A549 (cell line): ENCODE measurements at regions not wholly inside any gene's neighbourhood (a gene's known extent, or its start where the extent isn't known, plus 50 kb on each side); places are given as distances from the start of the nearest gene placed in this dataset.

ENCODE experiments used
- ATAC-seq, 2 experiments: fragments of 200-7000 bp in 1 of 2; fragments of >200 bp in 1 of 2; cut with Nextera tagmentation in 1 of 2; cut with Tn5 transposase in 1 of 2; 3 replicates each; pipeline versions ENCODE4 v1.8.0 to v1.9.1; 2018 to 2020; ENCODE audit warnings: mild to moderate bottlenecking in 1 of 2, moderate library complexity in 1 of 2
- CTCF ChIA-PET: fragments of 300-600 bp; sonication (Branson Sonifier 250); formaldehyde crosslinking; extraction: SDS; loops from one replicate; lab custom pipeline; 2021; ENCODE audit warnings: antibody characterized with exemption, inconsistent platforms; lab: Yijun Ruan, JAX
- POLR2A ChIA-PET: fragments of 350-600 bp; formaldehyde crosslinking; extraction: SDS; loops from one replicate; lab custom pipeline; 2021; ENCODE audit warnings: antibody characterized with exemption, inconsistent platforms; lab: Yijun Ruan, JAX
- DNase-seq, 2 experiments: peaks; one replicate each; pipeline versions ENCODE4 v3.0.0 to v3.0.0-alpha.2; 2011 to 2016; ENCODE audit warnings: low read depth in 1 of 2, low spot score in 1 of 2
- FAIRE-seq: peaks from 2 replicates; lab custom pipeline; 2011; peaks lifted over from hg19 to GRCh38; lab: Jason Lieb, UNC
- H3K27ac ChIP-seq, 2 experiments: fragments of >200 bp; sonication (Bioruptor Twin); formaldehyde crosslinking; 3 replicates each; pipeline ENCODE4 v1.5.1; 2016 to 2017
- H3K4me1 ChIP-seq: fragments of >200 bp; sonication (Bioruptor Twin); formaldehyde crosslinking; 3 replicates; pipeline ENCODE4 v1.6.1; 2016
- H3K4me2 ChIP-seq: fragments of >200 bp; sonication (Bioruptor Twin); formaldehyde crosslinking; 3 replicates; pipeline ENCODE4 v1.6.1; 2016
- H3K4me3 ChIP-seq: fragments of >200 bp; sonication (Bioruptor Twin); formaldehyde crosslinking; 3 replicates; pipeline ENCODE4 v1.5.1; 2016
- H3K9me3 ChIP-seq: fragments of >200 bp; sonication (Bioruptor Twin); formaldehyde crosslinking; 3 replicates; pipeline ENCODE4 v1.6.1; 2016
- CBX2 ChIP-seq: fragments of 200-600 bp; sonication (generic); IDR thresholded peaks from 2 replicates; pipeline ENCODE4 v1.6.1; 2016; ENCODE audit warnings: low read depth, mild to moderate bottlenecking, borderline replicate concordance
- CHD2 ChIP-seq: fragments of 150-350 bp; IDR thresholded peaks from 2 replicates; pipeline ENCODE4 v1.6.1; 2014; ENCODE audit warnings: low read length; ENCODE audit not compliant: partially characterized antibody
- EHF ChIP-seq: fragments of 250-450 bp; sonication (Bioruptor Pico); IDR thresholded peaks from 2 replicates; pipeline ENCODE4 v1.5.0; 2020; ENCODE audit warnings: mild to moderate bottlenecking
- EP300 ChIP-seq, 2 experiments: fragments of >200 bp; sonication (Bioruptor Twin); formaldehyde crosslinking; IDR thresholded peaks; 2 replicates in 1 of 2; 3 replicates in 1 of 2; pipeline ENCODE4 v1.6.1; 2016 to 2017
- FOSB ChIP-seq: fragments of 250-450 bp; sonication (Bioruptor Pico); IDR thresholded peaks from 2 replicates; pipeline ENCODE4 v1.5.0; 2020; ENCODE audit warnings: mild to moderate bottlenecking, moderate library complexity
- FOSL2 ChIP-seq, 2 experiments: fragments of 450-650 bp in 1 of 2; fragments of >200 bp in 1 of 2; sonication (Bioruptor Twin) in 1 of 2; formaldehyde crosslinking; IDR thresholded peaks; 2 replicates each; pipeline versions ENCODE4 v1.5.0 to v1.6.1; 2016 to 2020; ENCODE audit warnings: mild to moderate bottlenecking in 1 of 2, moderate library complexity in 1 of 2
- GATA3 ChIP-seq: IDR thresholded peaks from 2 replicates; pipeline ENCODE4 v1.6.1; 2012; ENCODE audit warnings: borderline replicate concordance
- HEYL ChIP-seq: fragments of 250-450 bp; sonication (Bioruptor Pico); IDR thresholded peaks from 2 replicates; pipeline ENCODE4 v1.8.0; 2021; ENCODE audit warnings: mild to moderate bottlenecking, moderate library complexity
- HOXA7 ChIP-seq: fragments of 250-450 bp; sonication (Bioruptor Pico); IDR thresholded peaks from 2 replicates; pipeline ENCODE4 v1.5.0; 2020; ENCODE audit warnings: mild to moderate bottlenecking, moderate library complexity
- KDM1A ChIP-seq: fragments of 200-600 bp; sonication (generic); IDR thresholded peaks from 2 replicates; pipeline ENCODE4 v1.6.1; 2016; ENCODE audit warnings: low read depth, mild to moderate bottlenecking
- MYC ChIP-seq: IDR thresholded peaks from 2 replicates; pipeline ENCODE4 v1.6.1; 2012; ENCODE audit warnings: mild to moderate bottlenecking, inconsistent platforms, low read length, improper control_type of control experiment, borderline replicate concordance
- NFE2L2 ChIP-seq: fragments of 150-350 bp; conservative IDR thresholded peaks from 2 replicates; pipeline ENCODE4 v1.6.1; 2014; ENCODE audit warnings: low read length
- NPAS2 ChIP-seq: fragments of 250-450 bp; sonication (Bioruptor Pico); IDR thresholded peaks from 2 replicates; pipeline ENCODE4 v1.8.0; 2022; ENCODE audit warnings: mild to moderate bottlenecking, moderate library complexity, borderline replicate concordance
- POLR2AphosphoS2 ChIP-seq: conservative IDR thresholded peaks from 2 replicates; pipeline ENCODE4 v1.6.1; 2012; ENCODE audit warnings: low read length, improper control_type of control experiment, inconsistent platforms
- RARB ChIP-seq: fragments of 250-450 bp; sonication (Bioruptor Pico); IDR thresholded peaks from 2 replicates; pipeline ENCODE4 v1.8.0; 2021; ENCODE audit warnings: mild to moderate bottlenecking, moderate library complexity
- RNF2 ChIP-seq: fragments of 200-600 bp; sonication (generic); IDR thresholded peaks from 2 replicates; pipeline ENCODE4 v1.6.1; 2016; ENCODE audit warnings: low read depth, mild to moderate bottlenecking, antibody characterized with exemption, moderate library complexity, borderline replicate concordance
- SREBF2 ChIP-seq: fragments of 450-650 bp; IDR thresholded peaks from 2 replicates; pipeline ENCODE4 v1.6.1; 2014; ENCODE audit warnings: mild to moderate bottlenecking, moderate library complexity
- TP53 ChIP-seq: fragments of 250-450 bp; sonication (Bioruptor Pico); IDR thresholded peaks from 2 replicates; pipeline ENCODE4 v1.5.0; 2021; ENCODE audit warnings: mild to moderate bottlenecking, moderate library complexity
- WGBS: methylation state at CpG from one replicate; pipeline ENCODE4 v1.1.6; 2017; ENCODE audit errors: missing lambda C conversion rate; 5-methylcytosine and 5-hydroxymethylcytosine counted together
- TF ChIP-seq, protein P1 (sequence below): fragments of >200 bp; sonication (Bioruptor Twin); formaldehyde crosslinking; IDR thresholded peaks from 3 replicates; pipeline ENCODE4 v1.6.1; 2016
- TF ChIP-seq, protein P2 (sequence below): fragments of 250-450 bp; sonication (Bioruptor Pico); IDR thresholded peaks from 2 replicates; pipeline ENCODE4 v1.5.0; 2021; ENCODE audit warnings: mild to moderate bottlenecking, moderate library complexity, borderline replicate concordance
- TF ChIP-seq, protein P3 (sequence below): IDR thresholded peaks from 2 replicates; pipeline ENCODE4 v1.6.1; 2012
- TF ChIP-seq, protein P4 (sequence below): fragments of 250-450 bp; sonication (Bioruptor Pico); IDR thresholded peaks from 2 replicates; pipeline ENCODE4 v1.5.0; 2020; ENCODE audit warnings: low read depth, mild to moderate bottlenecking, moderate library complexity
- TF ChIP-seq, protein P5 (sequence below): fragments of 200-600 bp; sonication (generic); IDR thresholded peaks from 2 replicates; pipeline ENCODE4 v1.6.1; 2016; ENCODE audit warnings: antibody characterized with exemption, mild to moderate bottlenecking, moderate library complexity

DNA sequence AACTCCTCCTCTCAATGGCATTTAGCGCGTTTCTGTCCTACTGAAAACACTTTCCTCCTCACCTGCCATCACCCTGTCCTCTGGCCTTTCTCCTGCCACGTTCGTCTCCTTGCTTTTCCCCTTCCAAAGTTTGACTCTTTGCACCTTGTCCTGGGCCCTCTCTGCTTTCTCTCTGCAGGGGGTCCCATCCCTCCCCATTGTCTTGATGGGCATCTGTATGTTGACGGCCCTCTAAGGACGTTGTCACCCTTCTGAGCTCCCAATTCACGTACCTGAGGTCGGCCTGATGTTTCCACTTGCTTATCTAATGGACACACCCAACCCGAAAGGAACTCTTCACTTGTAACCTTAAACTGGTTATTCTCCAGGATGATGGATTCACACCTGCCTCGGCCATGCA lies 170.4 kb downstream of the WSCD1 start:
- CTCF ChIA-PET, result interaction anchor here (0.9 to 1.0 kb wide), 3 partner anchors 9 to 419 kb away, joined by 3 read pairs; no protein-coding TSS in a partner anchor
- H3K27ac ChIP-seq, result no peak overlapping the region
- DNase-seq (no peak), FAIRE-seq (no peak), ATAC-seq (no peak)
- H3K4me1 ChIP-seq, result peaks cover 34% of the 10 kb centered on the region
- POLR2A ChIA-PET, result no interaction called here
- WGBS, result 61% methylated on average over 10 of the region's 10 CpGs
- H3K9me3 ChIP-seq, result no peaks in the 10 kb centered on the region
- H3K4me3 ChIP-seq, result no peak overlapping the region
- no peak for TF ChIP-seq CBX2
- TF ChIP-seq EHF (CRISPR knock-in tag), result no peak
- peak overlapping the region; percentile 39; the same call in 2 of the 3 replicates for H3K4me2 ChIP-seq

DNA sequence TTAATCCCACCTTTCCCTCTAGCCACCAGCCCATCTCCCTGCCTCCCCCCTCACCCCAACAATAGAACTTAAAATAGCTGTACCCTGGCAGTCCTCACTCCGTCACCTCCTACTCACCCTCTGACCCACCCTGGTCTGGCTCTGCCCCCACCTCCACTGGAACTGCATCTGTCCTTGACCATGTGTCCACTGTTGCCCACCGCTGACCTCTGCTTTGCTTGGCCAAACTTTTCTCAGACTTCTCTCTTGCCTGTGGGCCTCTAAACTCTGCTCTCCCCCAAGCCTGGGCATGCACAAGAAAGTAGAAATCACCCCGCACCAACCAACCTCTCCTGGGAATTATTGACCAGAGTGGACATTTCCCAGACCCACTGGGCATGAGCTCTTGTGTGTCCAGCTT lies 169.8 kb downstream of the WSCD1 start:
- no peaks in the 10 kb centered on the region for H3K9me3 ChIP-seq
- FAIRE-seq, result no peak
- whole genome bisulfite sequencing, result 75% methylated on average over 3 of the region's 3 CpGs
- TF ChIP-seq, protein P1, sequence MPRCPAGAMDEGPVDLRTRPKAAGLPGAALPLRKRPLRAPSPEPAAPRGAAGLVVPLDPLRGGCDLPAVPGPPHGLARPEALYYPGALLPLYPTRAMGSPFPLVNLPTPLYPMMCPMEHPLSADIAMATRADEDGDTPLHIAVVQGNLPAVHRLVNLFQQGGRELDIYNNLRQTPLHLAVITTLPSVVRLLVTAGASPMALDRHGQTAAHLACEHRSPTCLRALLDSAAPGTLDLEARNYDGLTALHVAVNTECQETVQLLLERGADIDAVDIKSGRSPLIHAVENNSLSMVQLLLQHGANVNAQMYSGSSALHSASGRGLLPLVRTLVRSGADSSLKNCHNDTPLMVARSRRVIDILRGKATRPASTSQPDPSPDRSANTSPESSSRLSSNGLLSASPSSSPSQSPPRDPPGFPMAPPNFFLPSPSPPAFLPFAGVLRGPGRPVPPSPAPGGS, result no peak
- TF ChIP-seq FOSB (CRISPR knock-in tag) (no peak), NFE2L2 (no peak), POLR2AphosphoS2 (no peak), RARB (CRISPR knock-in tag) (no peak), HOXA7 (CRISPR knock-in tag) (no peak), NPAS2 (CRISPR knock-in tag) (no peak), CHD2 (no peak), TP53 (no peak), SREBF2 (no peak)
- TF ChIP-seq, protein P2, sequence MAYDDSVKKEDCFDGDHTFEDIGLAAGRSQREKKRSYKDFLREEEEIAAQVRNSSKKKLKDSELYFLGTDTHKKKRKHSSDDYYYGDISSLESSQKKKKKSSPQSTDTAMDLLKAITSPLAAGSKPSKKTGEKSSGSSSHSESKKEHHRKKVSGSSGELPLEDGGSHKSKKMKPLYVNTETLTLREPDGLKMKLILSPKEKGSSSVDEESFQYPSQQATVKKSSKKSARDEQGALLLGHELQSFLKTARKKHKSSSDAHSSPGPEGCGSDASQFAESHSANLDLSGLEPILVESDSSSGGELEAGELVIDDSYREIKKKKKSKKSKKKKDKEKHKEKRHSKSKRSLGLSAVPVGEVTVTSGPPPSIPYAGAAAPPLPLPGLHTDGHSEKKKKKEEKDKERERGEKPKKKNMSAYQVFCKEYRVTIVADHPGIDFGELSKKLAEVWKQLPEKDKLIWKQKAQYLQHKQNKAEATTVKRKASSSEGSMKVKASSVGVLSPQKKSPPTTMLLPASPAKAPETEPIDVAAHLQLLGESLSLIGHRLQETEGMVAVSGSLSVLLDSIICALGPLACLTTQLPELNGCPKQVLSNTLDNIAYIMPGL (CRISPR knock-in tag), result no peak
- TF ChIP-seq, protein P3, sequence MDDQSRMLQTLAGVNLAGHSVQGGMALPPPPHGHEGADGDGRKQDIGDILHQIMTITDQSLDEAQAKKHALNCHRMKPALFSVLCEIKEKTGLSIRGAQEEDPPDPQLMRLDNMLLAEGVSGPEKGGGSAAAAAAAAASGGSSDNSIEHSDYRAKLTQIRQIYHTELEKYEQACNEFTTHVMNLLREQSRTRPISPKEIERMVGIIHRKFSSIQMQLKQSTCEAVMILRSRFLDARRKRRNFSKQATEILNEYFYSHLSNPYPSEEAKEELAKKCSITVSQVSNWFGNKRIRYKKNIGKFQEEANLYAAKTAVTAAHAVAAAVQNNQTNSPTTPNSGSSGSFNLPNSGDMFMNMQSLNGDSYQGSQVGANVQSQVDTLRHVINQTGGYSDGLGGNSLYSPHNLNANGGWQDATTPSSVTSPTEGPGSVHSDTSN, result no peak
- TF ChIP-seq, protein P4, sequence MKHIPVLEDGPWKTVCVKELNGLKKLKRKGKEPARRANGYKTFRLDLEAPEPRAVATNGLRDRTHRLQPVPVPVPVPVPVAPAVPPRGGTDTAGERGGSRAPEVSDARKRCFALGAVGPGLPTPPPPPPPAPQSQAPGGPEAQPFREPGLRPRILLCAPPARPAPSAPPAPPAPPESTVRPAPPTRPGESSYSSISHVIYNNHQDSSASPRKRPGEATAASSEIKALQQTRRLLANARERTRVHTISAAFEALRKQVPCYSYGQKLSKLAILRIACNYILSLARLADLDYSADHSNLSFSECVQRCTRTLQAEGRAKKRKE (CRISPR knock-in tag), result no peak
- TF ChIP-seq, all 56 proteins: peak for 0
- DNase-seq, result no peak
- peaks cover 34% of the 10 kb centered on the region for H3K4me1 ChIP-seq
- ChIA-PET POLR2A (no interaction called here), CTCF (interaction anchor here (0.9 to 1.0 kb wide), 2 partner anchors 168 to 419 kb away, joined by 3 read pairs; no protein-coding TSS in a partner anchor)
- H3K4me3 ChIP-seq, result no peak overlapping the region
- no peak overlapping the region; the same call in 1 of the 3 replicates for H3K4me2 ChIP-seq
- H3K27ac ChIP-seq, result no peak overlapping the region
- ATAC-seq, result no peak

DNA sequence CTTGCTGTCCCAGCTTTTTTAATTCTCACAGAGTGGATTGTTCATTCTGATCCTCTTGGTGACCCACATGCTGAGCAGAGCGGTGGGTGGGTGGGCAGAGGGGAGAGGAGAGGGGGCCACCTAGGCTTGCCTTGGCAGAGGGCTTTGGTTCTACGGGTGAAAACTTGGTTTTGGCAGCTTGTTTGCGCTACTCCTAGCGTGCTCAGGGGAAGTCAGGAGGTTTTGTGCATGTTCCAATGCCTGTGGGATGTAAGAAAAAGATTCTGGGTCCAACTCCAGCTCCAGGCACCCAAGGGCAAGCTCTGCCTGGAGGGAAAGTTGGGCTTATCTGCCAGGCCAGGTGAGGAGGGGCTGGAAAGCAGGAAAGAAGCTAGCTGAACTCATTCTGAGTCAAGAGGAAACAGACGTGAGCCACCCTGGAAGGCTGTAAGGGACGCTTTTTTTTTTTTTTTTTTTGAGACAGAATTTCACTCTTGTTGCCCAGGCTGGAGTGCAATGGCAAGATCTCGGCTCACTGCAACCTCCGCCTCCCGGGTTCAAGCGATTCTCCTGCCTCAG lies 169.1 kb downstream of the WSCD1 start:
- Histone ChIP-seq H3K4me3 (no peak overlapping the region), H3K27ac (no peak overlapping the region), H3K9me3 (no peaks in the 10 kb centered on the region), H3K4me2 (no peak overlapping the region), H3K4me1 (peaks cover 34% of the 10 kb centered on the region)
- DNase-seq, result no peak
- no peak for FAIRE-seq
- WGBS, result 34% methylated on average over 8 of the region's 10 CpGs
- POLR2A ChIA-PET, result no interaction called here
- no peak for ATAC-seq
- CTCF ChIA-PET, result interaction anchor here (1.0 kb wide), 4 partner anchors 11 to 418 kb away, joined by 3 to 4 read pairs (median 3); no protein-coding TSS in a partner anchor
- no peak for TF ChIP-seq MYC
- no peak for TF ChIP-seq KDM1A
- TF ChIP-seq CBX2, result no peak
- no peak for TF ChIP-seq HEYL
- no peak for TF ChIP-seq EP300 (IDR thresholded peaks at IDR 0.05)
- TF ChIP-seq GATA3, result no peak
- TF ChIP-seq RNF2, result no peak
- no peak for TF ChIP-seq FOSL2 (IDR thresholded peaks at IDR 0.05)
- no peak for TF ChIP-seq FOSL2 (CRISPR knock-in tag; IDR thresholded peaks at IDR 0.05)
- TF ChIP-seq, protein P5, sequence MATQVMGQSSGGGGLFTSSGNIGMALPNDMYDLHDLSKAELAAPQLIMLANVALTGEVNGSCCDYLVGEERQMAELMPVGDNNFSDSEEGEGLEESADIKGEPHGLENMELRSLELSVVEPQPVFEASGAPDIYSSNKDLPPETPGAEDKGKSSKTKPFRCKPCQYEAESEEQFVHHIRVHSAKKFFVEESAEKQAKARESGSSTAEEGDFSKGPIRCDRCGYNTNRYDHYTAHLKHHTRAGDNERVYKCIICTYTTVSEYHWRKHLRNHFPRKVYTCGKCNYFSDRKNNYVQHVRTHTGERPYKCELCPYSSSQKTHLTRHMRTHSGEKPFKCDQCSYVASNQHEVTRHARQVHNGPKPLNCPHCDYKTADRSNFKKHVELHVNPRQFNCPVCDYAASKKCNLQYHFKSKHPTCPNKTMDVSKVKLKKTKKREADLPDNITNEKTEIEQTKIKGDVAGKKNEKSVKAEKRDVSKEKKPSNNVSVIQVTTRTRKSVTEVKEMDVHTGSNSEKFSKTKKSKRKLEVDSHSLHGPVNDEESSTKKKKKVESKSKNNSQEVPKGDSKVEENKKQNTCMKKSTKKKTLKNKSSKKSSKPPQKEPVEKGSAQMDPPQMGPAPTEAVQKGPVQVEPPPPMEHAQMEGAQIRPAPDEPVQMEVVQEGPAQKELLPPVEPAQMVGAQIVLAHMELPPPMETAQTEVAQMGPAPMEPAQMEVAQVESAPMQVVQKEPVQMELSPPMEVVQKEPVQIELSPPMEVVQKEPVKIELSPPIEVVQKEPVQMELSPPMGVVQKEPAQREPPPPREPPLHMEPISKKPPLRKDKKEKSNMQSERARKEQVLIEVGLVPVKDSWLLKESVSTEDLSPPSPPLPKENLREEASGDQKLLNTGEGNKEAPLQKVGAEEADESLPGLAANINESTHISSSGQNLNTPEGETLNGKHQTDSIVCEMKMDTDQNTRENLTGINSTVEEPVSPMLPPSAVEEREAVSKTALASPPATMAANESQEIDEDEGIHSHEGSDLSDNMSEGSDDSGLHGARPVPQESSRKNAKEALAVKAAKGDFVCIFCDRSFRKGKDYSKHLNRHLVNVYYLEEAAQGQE, result no peak
- TF ChIP-seq, protein P4 (CRISPR knock-in tag), result no peak
